ENCODE measurements at regions not wholly inside any gene's neighbourhood (a gene's known extent, or its start where the extent isn't known, plus 50 kb on each side); places are given as distances from the start of the nearest gene placed in this dataset.
A peak's percentile ranks its signal among the peaks of the same experiment; 100 is the strongest.
"Not testable (repeated sequence)": the region's sequence is repeated elsewhere in the genome, so short reads cannot be mapped to it uniquely, and the experiment has no call there.

DNA sequence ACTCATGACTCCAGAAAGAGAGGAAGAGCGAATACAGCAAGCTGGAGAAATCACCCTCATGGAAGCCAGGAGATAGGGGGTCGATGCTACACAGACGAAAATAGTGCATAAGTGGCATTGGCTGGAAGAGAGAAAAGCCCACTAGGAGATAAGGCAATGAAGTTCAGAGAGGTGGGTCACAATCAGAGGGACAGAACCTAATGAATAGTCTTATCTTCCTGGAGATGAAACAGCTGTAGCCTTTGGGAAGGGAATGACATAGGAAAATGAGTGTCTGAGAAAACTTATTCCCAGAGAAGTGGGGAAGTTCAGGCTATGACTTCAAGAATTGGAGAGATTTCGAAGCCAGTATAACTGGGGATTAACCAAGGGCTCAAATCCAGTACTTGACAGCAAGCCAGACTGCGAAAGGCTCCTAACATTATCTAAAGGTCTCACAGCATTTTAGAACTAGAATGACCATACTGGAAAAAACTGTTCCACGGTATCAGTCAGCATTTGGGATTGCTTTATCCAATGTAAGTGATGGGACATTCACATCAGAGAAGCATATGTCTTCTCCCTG is 211.1 kb downstream of the ZNF365 start:
- Mint-ChIP-seq H3K27ac (ENCODE audit: low read depth) (no peak overlapping the region), H3K4me1 (no peaks in the 10 kb centered on the region), H3K27me3 (peaks cover 22% of the 10 kb centered on the region), H3K4me3 (no peak overlapping the region), H3K36me3 (ENCODE audit: insufficient read depth) (no peaks in the 10 kb centered on the region), H3K9me3 (no peaks in the 10 kb centered on the region)
- ATAC-seq (replicated peaks; ENCODE audit: extremely low read depth, poor library complexity, severe bottlenecking) (no peak), DNase-seq (ENCODE audit: low spot score in 2 of 2) (no peak)

DNA sequence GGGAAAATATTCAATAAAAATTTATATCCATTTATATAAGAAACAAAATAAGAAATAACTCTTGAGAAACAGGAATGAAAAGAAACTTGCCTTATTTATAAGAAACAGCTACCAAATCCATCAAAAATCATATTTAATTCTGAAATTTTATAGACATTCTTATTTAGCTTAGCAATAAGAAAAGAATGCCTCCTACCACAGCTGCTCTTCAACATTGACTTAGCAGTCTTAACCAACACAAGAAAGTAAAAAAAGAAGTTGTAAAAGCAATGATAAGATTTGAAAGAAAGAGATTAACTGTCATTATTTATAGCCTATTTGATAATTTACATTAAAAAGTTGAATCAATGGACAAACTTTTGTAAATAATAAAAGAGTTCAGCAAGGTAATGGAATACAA is 212.8 kb downstream of the ZNF365 start:
- H3K4me1 Mint-ChIP-seq: no peaks in the 10 kb centered on the region
- peaks cover 22% of the 10 kb centered on the region for H3K27me3 Mint-ChIP-seq
- no peak overlapping the region for H3K4me3 Mint-ChIP-seq
- no peak for DNase-seq (ENCODE audit: low spot score in 2 of 2)
- H3K9me3 Mint-ChIP-seq: no peaks in the 10 kb centered on the region
- ATAC-seq (replicated peaks; ENCODE audit: extremely low read depth, poor library complexity, severe bottlenecking): no peak
- no peak overlapping the region for H3K27ac Mint-ChIP-seq (ENCODE audit: low read depth)
- no peaks in the 10 kb centered on the region for H3K36me3 Mint-ChIP-seq (ENCODE audit: insufficient read depth)

DNA sequence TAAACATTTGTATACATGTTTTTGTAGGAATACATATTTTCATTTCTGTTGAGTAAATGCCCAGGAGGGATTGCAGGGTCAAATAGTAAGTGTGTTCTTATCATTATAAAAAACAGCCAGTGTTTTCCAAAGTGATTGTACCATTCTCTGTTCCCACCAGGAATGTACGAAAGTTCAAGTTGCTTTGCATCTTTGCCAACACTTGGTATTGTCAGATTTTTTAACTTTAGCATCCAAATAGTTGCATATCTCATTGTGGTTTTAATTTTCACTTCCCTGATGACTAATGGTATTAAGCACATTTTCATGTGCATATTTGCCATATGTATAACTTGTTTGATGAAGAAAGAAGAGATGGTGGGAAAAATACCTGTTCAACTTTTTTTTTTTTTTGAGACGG is 213.9 kb downstream of the ZNF365 start:
- Mint-ChIP-seq H3K27ac (ENCODE audit: low read depth) (no peak overlapping the region), H3K36me3 (ENCODE audit: insufficient read depth) (no peaks in the 10 kb centered on the region), H3K27me3 (peaks cover 22% of the 10 kb centered on the region), H3K4me3 (no peak overlapping the region), H3K9me3 (no peaks in the 10 kb centered on the region), H3K4me1 (no peaks in the 10 kb centered on the region)
- ATAC-seq (replicated peaks; ENCODE audit: extremely low read depth, poor library complexity, severe bottlenecking) (no peak), DNase-seq (ENCODE audit: low spot score in 2 of 2) (no peak)

GRCh38 chr10:62589689-62590088 is 214.8 kb upstream of the ADO start:
- no peaks in the 10 kb centered on the region for H3K4me1 Mint-ChIP-seq
- H3K36me3 Mint-ChIP-seq (ENCODE audit: insufficient read depth): no peaks in the 10 kb centered on the region
- H3K9me3 Mint-ChIP-seq: no peaks in the 10 kb centered on the region

DNA sequence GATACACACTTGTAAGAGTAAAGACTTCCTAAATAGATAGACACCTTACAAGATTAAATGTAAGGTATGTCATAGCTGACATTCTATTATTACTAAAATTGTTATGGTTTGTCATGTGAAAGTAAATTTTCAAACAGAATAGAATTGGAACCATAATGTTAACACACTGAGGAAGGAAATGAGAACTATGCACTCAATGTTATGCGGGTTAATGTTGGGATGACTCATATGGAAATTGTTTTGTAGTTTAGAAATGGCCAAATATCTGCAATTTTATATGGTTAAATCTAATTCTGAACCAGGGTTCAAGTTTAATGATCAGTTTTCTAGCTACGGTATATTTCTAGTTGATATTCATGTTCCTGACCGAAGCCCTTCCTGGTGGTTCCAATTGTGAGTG is 214.2 kb upstream of the ADO start:
- H3K27ac Mint-ChIP-seq (ENCODE audit: low read depth): no peak overlapping the region
- no peak for ATAC-seq (replicated peaks; ENCODE audit: extremely low read depth, poor library complexity, severe bottlenecking)
- H3K27me3 Mint-ChIP-seq: peaks cover 14% of the 10 kb centered on the region
- H3K9me3 Mint-ChIP-seq: no peaks in the 10 kb centered on the region
- no peak for DNase-seq (ENCODE audit: low spot score in 2 of 2)
- H3K4me1 Mint-ChIP-seq: no peaks in the 10 kb centered on the region
- no peak overlapping the region for H3K4me3 Mint-ChIP-seq
- peaks cover 3% of the 10 kb centered on the region for H3K36me3 Mint-ChIP-seq (ENCODE audit: insufficient read depth)

More at GRCh38 chr10:62589689-62590088, 214.8 kb upstream of the ADO start:
- Mint-ChIP-seq H3K27ac (ENCODE audit: low read depth) (no peak overlapping the region), H3K4me3 (no peak overlapping the region), H3K27me3 (peaks cover 20% of the 10 kb centered on the region)
- ATAC-seq (replicated peaks; ENCODE audit: extremely low read depth, poor library complexity, severe bottlenecking) (no peak), DNase-seq (ENCODE audit: low spot score in 2 of 2) (no peak)

DNA sequence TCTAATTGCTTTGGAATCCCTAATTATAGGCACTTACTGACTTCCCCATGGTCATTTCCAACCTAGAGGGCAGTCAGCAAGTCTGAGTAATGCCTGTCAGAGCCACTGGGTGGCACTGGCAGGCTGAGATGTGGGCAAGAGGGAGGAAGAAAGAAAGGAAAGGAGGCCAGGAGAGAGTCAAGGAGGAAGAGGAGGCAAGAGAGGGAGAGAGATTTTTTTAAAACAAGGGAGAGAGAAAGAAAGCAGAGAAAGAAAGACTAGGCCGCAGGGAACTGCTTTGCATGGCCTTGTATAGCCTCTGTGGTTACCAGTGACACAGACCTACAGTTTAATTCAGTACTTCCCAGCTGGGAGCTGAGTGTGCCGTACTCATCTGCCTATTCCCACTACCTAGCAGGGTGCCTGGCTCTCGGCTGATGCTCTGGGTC is 210.4 kb upstream of the ADO start:
- Mint-ChIP-seq H3K27ac (ENCODE audit: low read depth) (no peak overlapping the region), H3K27me3 (peaks cover 12% of the 10 kb centered on the region), H3K4me3 (no peak overlapping the region), H3K36me3 (ENCODE audit: insufficient read depth) (peaks cover 3% of the 10 kb centered on the region), H3K4me1 (no peaks in the 10 kb centered on the region), H3K9me3 (no peaks in the 10 kb centered on the region)
- ATAC-seq (replicated peaks; ENCODE audit: extremely low read depth, poor library complexity, severe bottlenecking) (peak; percentile 32), DNase-seq (ENCODE audit: low spot score in 2 of 2) (no peak)

DNA sequence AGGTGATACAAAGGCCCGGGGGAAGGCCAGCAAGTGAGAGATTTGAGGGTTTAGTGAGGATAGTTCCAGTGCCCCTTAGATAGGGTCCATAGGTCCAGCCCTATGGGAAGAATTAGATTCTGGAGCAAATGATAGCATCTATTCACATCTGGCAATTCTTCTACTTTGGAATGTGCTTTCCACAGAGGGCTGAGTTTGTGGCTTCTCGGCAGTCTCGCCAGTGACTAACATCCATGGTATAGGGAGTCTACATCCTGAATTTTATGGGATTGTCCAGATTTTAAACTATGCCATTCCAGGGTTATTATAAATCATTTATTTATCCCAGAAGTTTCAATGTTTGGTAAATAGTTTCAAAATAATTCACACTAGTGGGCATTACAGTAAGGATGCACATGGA is 207.3 kb upstream of the ADO start:
- Mint-ChIP-seq H3K27me3 (no peaks in the 10 kb centered on the region), H3K4me3 (no peak overlapping the region), H3K9me3 (no peaks in the 10 kb centered on the region), H3K27ac (ENCODE audit: low read depth) (no peak overlapping the region), H3K4me1 (no peaks in the 10 kb centered on the region), H3K36me3 (ENCODE audit: insufficient read depth) (peaks cover 3% of the 10 kb centered on the region)
- DNase-seq (ENCODE audit: low spot score in 2 of 2): no peak
- ATAC-seq (replicated peaks; ENCODE audit: extremely low read depth, poor library complexity, severe bottlenecking): no peak

DNA sequence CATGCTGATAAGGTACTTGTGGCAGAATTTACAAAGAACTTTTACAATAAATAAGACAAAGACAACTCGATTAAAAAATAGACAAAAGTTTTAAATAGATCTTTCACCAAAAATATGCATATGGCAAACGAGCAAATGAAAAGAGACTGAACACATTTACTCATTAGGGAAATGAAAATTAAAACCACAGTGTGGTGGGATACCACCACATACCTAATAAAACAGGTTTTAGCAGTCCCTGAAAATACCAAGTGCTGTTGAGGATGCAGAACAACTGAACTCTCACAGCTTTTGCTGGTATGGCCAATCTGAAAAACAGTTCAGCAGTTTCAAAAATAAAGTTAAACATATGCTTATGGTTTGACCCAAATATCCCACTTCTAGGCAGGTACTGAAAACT is 205.4 kb upstream of the ADO start:
- H3K27ac Mint-ChIP-seq (ENCODE audit: low read depth): no peak overlapping the region
- no peak for ATAC-seq (replicated peaks; ENCODE audit: extremely low read depth, poor library complexity, severe bottlenecking)
- H3K36me3 Mint-ChIP-seq (ENCODE audit: insufficient read depth): peaks cover 3% of the 10 kb centered on the region
- H3K9me3 Mint-ChIP-seq: no peaks in the 10 kb centered on the region
- H3K4me1 Mint-ChIP-seq: no peaks in the 10 kb centered on the region
- DNase-seq (ENCODE audit: low spot score in 2 of 2): no peak
- H3K4me3 Mint-ChIP-seq: no peak overlapping the region
- H3K27me3 Mint-ChIP-seq: no peaks in the 10 kb centered on the region

DNA sequence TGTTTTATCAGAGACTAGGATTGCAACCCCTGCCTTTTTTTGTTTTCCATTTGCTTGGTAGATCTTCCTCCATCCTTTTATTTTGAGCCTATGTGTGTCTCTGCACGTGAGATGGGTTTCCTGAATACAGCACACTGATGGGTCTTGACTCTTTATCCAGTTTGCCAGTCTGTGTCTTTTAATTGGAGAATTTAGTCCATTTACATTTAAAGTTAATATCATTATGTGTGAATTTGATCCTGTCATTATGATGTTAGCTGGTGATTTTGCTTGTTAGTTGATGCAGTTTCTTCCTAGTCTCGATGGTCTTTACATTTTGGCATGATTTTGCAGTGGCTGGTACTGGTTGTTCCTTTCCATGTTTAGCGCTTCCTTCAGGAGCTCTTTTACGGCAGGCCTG is 198.0 kb upstream of the ADO start:
- not testable (repeated sequence) for ATAC-seq (replicated peaks; ENCODE audit: extremely low read depth, poor library complexity, severe bottlenecking); H3K36me3 Mint-ChIP-seq (ENCODE audit: insufficient read depth)

DNA sequence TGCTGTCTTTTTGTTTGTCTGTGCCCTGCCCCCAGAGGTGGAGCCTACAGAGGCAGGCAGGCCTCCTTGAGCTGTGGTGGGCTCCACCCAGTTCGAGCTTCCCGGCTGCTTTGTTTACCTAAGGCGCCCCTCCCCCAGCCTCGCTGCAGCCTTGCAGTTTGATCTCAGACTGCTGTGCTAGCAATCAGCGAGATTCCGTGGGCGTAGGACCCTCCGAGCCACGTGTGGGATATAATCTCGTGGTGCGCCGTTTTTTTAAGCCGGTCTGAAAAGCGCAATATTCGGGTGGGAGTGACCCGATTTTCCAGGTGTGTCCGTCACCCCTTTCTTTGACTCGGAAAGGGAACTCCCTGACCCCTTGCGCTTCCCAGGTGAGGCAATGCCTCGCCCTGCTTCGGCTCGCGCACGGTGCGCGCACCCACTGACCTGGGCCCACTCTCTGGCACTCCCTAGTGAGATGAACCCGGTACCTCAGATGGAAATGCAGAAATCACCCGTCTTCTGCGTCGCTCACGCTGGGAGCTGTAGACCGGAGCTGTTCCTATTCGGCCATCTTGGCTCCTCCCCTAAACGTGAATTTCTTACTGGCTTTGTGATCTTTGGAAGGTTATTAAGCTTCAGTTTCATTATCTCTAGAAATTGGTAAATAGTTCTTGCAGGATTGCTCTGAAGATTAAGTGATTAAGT is 196.2 kb upstream of the ADO start:
- not testable (repeated sequence) for H3K27me3 Mint-ChIP-seq

More for the DNA sequence above, 198.0 kb upstream of the ADO start:
- DNase-seq (ENCODE audit: low spot score in 2 of 2); H3K27ac Mint-ChIP-seq (ENCODE audit: low read depth); H3K27me3 Mint-ChIP-seq; H3K4me1 Mint-ChIP-seq; H3K4me3 Mint-ChIP-seq; H3K9me3 Mint-ChIP-seq: not testable (repeated sequence)

GRCh38 chr10:62610649-62611229 is 193.8 kb upstream of the ADO start:
- H3K27me3 Mint-ChIP-seq: peaks cover 6% of the 10 kb centered on the region

More for the DNA sequence above, 196.2 kb upstream of the ADO start:
- H3K9me3 Mint-ChIP-seq; ATAC-seq (replicated peaks; ENCODE audit: extremely low read depth, poor library complexity, severe bottlenecking); H3K27ac Mint-ChIP-seq (ENCODE audit: low read depth); DNase-seq (ENCODE audit: low spot score in 2 of 2); H3K4me3 Mint-ChIP-seq; H3K36me3 Mint-ChIP-seq (ENCODE audit: insufficient read depth); H3K4me1 Mint-ChIP-seq: not testable (repeated sequence)

GRCh38 chr10:62613424-62613823 is 191.1 kb upstream of the ADO start:
- peaks cover 30% of the 10 kb centered on the region for H3K4me1 Mint-ChIP-seq
- ATAC-seq (replicated peaks; ENCODE audit: extremely low read depth, poor library complexity, severe bottlenecking) (no peak), DNase-seq (ENCODE audit: low spot score in 2 of 2) (no peak)
- H3K4me3 Mint-ChIP-seq: no peak overlapping the region
- peaks cover 3% of the 10 kb centered on the region for H3K36me3 Mint-ChIP-seq (ENCODE audit: insufficient read depth)
- no peak overlapping the region for H3K27ac Mint-ChIP-seq (ENCODE audit: low read depth)
- H3K27me3 Mint-ChIP-seq: peaks cover 6% of the 10 kb centered on the region
- no peaks in the 10 kb centered on the region for H3K9me3 Mint-ChIP-seq

More at GRCh38 chr10:62610649-62611229, 193.8 kb upstream of the ADO start:
- peak; percentile 54 to 70 for DNase-seq (ENCODE audit: low spot score in 2 of 2)
- ATAC-seq (replicated peaks; ENCODE audit: extremely low read depth, poor library complexity, severe bottlenecking): peak; percentile 89
- H3K27ac Mint-ChIP-seq (ENCODE audit: low read depth): no peak overlapping the region
- H3K4me3 Mint-ChIP-seq: no peak overlapping the region
- H3K9me3 Mint-ChIP-seq: no peaks in the 10 kb centered on the region
- H3K36me3 Mint-ChIP-seq (ENCODE audit: insufficient read depth): peaks cover 3% of the 10 kb centered on the region
- H3K4me1 Mint-ChIP-seq: peaks cover 18% of the 10 kb centered on the region

- Mint-ChIP-seq H3K4me3 (no peak overlapping the region), H3K9me3 (no peaks in the 10 kb centered on the region), H3K4me1 (peaks cover 30% of the 10 kb centered on the region), H3K27me3 (peaks cover 6% of the 10 kb centered on the region), H3K36me3 (ENCODE audit: insufficient read depth) (peaks cover 3% of the 10 kb centered on the region), H3K27ac (ENCODE audit: low read depth) (peak overlapping the region; percentile 36)
- DNase-seq (ENCODE audit: low spot score in 2 of 2): no peak
- ATAC-seq (replicated peaks; ENCODE audit: extremely low read depth, poor library complexity, severe bottlenecking): no peak
Observed at GRCh38 chr10:62613859-62614258, 190.7 kb upstream of the ADO start.
